SK-N-SH treated with all-trans-retinoic acid at 6 μM for 48 hours (cell line): ENCODE measurements at regions not wholly inside any gene's neighbourhood (a gene's known extent, or its start where the extent isn't known, plus 50 kb on each side); places are given as distances from the start of the nearest gene placed in this dataset.

ENCODE experiments used
- ATAC-seq: fragments of 200-7000 bp; cut with Tn5 transposase; 3 replicates; pipeline ENCODE4 v1.9.1; 2020; ENCODE audit warnings: mild to moderate bottlenecking, moderate library complexity
- ARNTL ChIP-seq: fragments of 450-650 bp; formaldehyde crosslinking; IDR thresholded peaks from 2 replicates; pipeline ENCODE4 v1.5.0; 2020; ENCODE audit warnings: low read depth, mild to moderate bottlenecking, moderate library complexity, borderline replicate concordance
- BACH2 ChIP-seq: fragments of 250-450 bp; sonication (Bioruptor Pico); IDR thresholded peaks from 2 replicates; pipeline ENCODE4 v1.9.0; 2021; ENCODE audit warnings: mild to moderate bottlenecking, borderline replicate concordance
- CSDC2 ChIP-seq: fragments of 250-450 bp; sonication (Bioruptor Pico); IDR thresholded peaks from 2 replicates; pipeline ENCODE4 v1.5.0; 2020; ENCODE audit warnings: mild to moderate bottlenecking, moderate library complexity
- ESRRG ChIP-seq: fragments of 250-450 bp; sonication (Bioruptor Pico); IDR thresholded peaks from 2 replicates; pipeline ENCODE4 v1.6.1; 2021; ENCODE audit warnings: mild to moderate bottlenecking
- GLIS3 ChIP-seq: fragments of 250-450 bp; sonication (Bioruptor Pico); IDR thresholded peaks from 2 replicates; pipeline ENCODE4 v1.5.0; 2020; ENCODE audit warnings: mild to moderate bottlenecking, moderate library complexity
- ISL1 ChIP-seq: fragments of 250-450 bp; sonication (Bioruptor Pico); IDR thresholded peaks from 2 replicates; pipeline ENCODE4 v2.1.2; 2022; ENCODE audit warnings: mild to moderate bottlenecking, moderate library complexity
- PATZ1 ChIP-seq: fragments of 250-450 bp; sonication (Bioruptor Pico); IDR thresholded peaks from 2 replicates; pipeline ENCODE4 v1.8.0; 2020; ENCODE audit warnings: mild to moderate bottlenecking, moderate library complexity, borderline replicate concordance
- POU6F1 ChIP-seq: fragments of 250-450 bp; sonication (Bioruptor Pico); IDR thresholded peaks from 2 replicates; pipeline ENCODE4 v1.8.0; 2021; ENCODE audit warnings: low read depth, mild to moderate bottlenecking, moderate library complexity, borderline replicate concordance
- PPARA ChIP-seq: fragments of 250-450 bp; sonication (Bioruptor Pico); IDR thresholded peaks from 2 replicates; pipeline ENCODE4 v1.5.0; 2020; ENCODE audit warnings: mild to moderate bottlenecking, borderline replicate concordance
- SNAI2 ChIP-seq: fragments of 250-450 bp; sonication (Bioruptor Pico); IDR thresholded peaks from 2 replicates; pipeline ENCODE4 v1.5.0; 2020; ENCODE audit warnings: mild to moderate bottlenecking, moderate library complexity
- TOX ChIP-seq: fragments of 250-450 bp; sonication (Bioruptor Pico); IDR thresholded peaks from 2 replicates; pipeline ENCODE4 v1.8.0; 2021; ENCODE audit warnings: mild to moderate bottlenecking, moderate library complexity, borderline replicate concordance
- TSHZ2 ChIP-seq: fragments of 250-450 bp; sonication (Bioruptor Pico); IDR thresholded peaks from 2 replicates; pipeline ENCODE4 v1.5.0; 2020; ENCODE audit warnings: mild to moderate bottlenecking, moderate library complexity
- ZC3H10 ChIP-seq: fragments of 250-450 bp; sonication (Bioruptor Pico); IDR thresholded peaks from 2 replicates; pipeline ENCODE4 v1.5.1; 2021; ENCODE audit warnings: mild to moderate bottlenecking, moderate library complexity
- ZFP30 ChIP-seq: fragments of 450-650 bp; formaldehyde crosslinking; IDR thresholded peaks from 2 replicates; pipeline ENCODE4 v1.5.0; 2022; ENCODE audit warnings: mild to moderate bottlenecking, moderate library complexity
- TF ChIP-seq, protein P1 (sequence below): fragments of 250-450 bp; sonication (Bioruptor Pico); IDR thresholded peaks from 2 replicates; pipeline ENCODE4 v1.5.1; 2021; ENCODE audit warnings: mild to moderate bottlenecking, moderate library complexity

GRCh38 chr5:53418409-53418808 lies 62.0 kb upstream of the FST start:
- no peak for TF ChIP-seq POU6F1 (CRISPR knock-in tag)
- TF ChIP-seq TOX = no peak
- TF ChIP-seq PATZ1 = no peak
- TF ChIP-seq ZFP30 (CRISPR knock-in tag) = no peak
- no peak for TF ChIP-seq TSHZ2 (CRISPR knock-in tag)
- TF ChIP-seq GLIS3 (CRISPR knock-in tag) = no peak
- no peak for TF ChIP-seq CSDC2 (CRISPR knock-in tag)
- ATAC-seq = no peak

GRCh38 chr5:53418826-53419658 lies 61.4 kb upstream of the FST start:
- ATAC-seq = peak; percentile 45; the same call in 2 of the 3 replicates
- TF ChIP-seq ZFP30 (CRISPR knock-in tag) (no peak), BACH2 (CRISPR knock-in tag) (no peak), TOX (no peak), ESRRG (CRISPR knock-in tag) (no peak), POU6F1 (CRISPR knock-in tag) (no peak)
- TF ChIP-seq, all 23 proteins: peak for 0

- TF ChIP-seq TOX (no peak), SNAI2 (CRISPR knock-in tag) (no peak), PPARA (CRISPR knock-in tag) (no peak), ZFP30 (CRISPR knock-in tag) (no peak), PATZ1 (no peak), ESRRG (CRISPR knock-in tag) (no peak)
- TF ChIP-seq, protein P1, sequence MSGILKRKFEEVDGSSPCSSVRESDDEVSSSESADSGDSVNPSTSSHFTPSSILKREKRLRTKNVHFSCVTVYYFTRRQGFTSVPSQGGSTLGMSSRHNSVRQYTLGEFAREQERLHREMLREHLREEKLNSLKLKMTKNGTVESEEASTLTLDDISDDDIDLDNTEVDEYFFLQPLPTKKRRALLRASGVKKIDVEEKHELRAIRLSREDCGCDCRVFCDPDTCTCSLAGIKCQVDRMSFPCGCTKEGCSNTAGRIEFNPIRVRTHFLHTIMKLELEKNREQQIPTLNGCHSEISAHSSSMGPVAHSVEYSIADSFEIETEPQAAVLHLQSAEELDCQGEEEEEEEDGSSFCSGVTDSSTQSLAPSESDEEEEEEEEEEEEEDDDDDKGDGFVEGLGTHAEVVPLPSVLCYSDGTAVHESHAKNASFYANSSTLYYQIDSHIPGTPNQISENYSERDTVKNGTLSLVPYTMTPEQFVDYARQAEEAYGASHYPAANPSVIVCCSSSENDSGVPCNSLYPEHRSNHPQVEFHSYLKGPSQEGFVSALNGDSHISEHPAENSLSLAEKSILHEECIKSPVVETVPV (CRISPR knock-in tag) = no peak
- ATAC-seq = no peak; the same call in 2 of the 3 replicates
Measured at GRCh38 chr5:53422539-53422938, 57.9 kb upstream of the FST start.

GRCh38 chr5:53423724-53424123 lies 56.7 kb upstream of the FST start:
- peak; percentile 33 for ATAC-seq
- peak; percentile 34; the same call in 1 of the 2 replicates for TF ChIP-seq TOX
- TF ChIP-seq ARNTL (CRISPR knock-in tag) = no peak
- TF ChIP-seq ZC3H10 = no peak
- TF ChIP-seq POU6F1 (CRISPR knock-in tag) = no peak
- TF ChIP-seq ZFP30 (CRISPR knock-in tag) = no peak
- TF ChIP-seq ISL1 (CRISPR knock-in tag) = no peak
- TF ChIP-seq SNAI2 (CRISPR knock-in tag) = no peak
